SK-N-SH (cell line): ENCODE measurements at regions not wholly inside any gene's neighbourhood (a gene's known extent, or its start where the extent isn't known, plus 50 kb on each side); places are given as distances from the start of the nearest gene placed in this dataset.

Experiments
- CTCF ChIA-PET: fragments of 300-600, 350-600 bp; formaldehyde crosslinking; extraction: SDS; loops from one replicate; lab custom pipeline; 2021; lab: Yijun Ruan, JAX
- POLR2A ChIA-PET: fragments of 350-600 bp; sonication (Branson Sonifier 250); formaldehyde crosslinking; extraction: SDS; loops from one replicate; lab custom pipeline; 2020; ENCODE audit warnings: antibody characterized with exemption, inconsistent platforms; lab: Yijun Ruan, JAX
- DNase-seq: peaks from one replicate; pipeline ENCODE4 v3.0.0; 2012
- H2AFZ ChIP-seq: fragments of 200-600 bp; sonication (generic); 2 replicates; pipeline ENCODE4 v1.8.1; 2016; ENCODE audit warnings: antibody characterized with exemption, mild to moderate bottlenecking, low read depth
- H3F3A ChIP-seq: fragments of 200-600 bp; sonication (generic); replicated peaks from 2 replicates; pipeline ENCODE3; 2016; ENCODE audit warnings: antibody characterized with exemption, mild to moderate bottlenecking; ENCODE audit not compliant: insufficient read depth
- H3K27ac ChIP-seq, 2 experiments: fragments of 200-500 bp in 1 of 2; fragments of 200-600 bp in 1 of 2; sonication (Bioruptor generic) in 1 of 2; sonication (generic), shearing (Covaris generic) in 1 of 2; 2 replicates each; pipeline versions ENCODE4 v1.5.1 to v1.6.1; 2014 to 2016; ENCODE audit warnings: low read depth in 2 of 2, inconsistent platforms in 1 of 2, low read length in 1 of 2, mild to moderate bottlenecking in 1 of 2, mixed read lengths in 1 of 2
- H3K27me3 ChIP-seq: fragments of 200-600 bp; sonication (generic), shearing (Covaris generic); 2 replicates; pipeline ENCODE4 v1.6.1; 2016; ENCODE audit warnings: mixed run types; ENCODE audit not compliant: insufficient read depth
- H3K36me3 ChIP-seq, 2 experiments: fragments of 200-500 bp in 1 of 2; fragments of 200-600 bp in 1 of 2; sonication (Bioruptor generic) in 1 of 2; sonication (generic) in 1 of 2; replicated peaks in 1 of 2; 2 replicates each; pipeline versions ENCODE3 to v1.5.1; 2014 to 2016; ENCODE audit warnings: low read length in 1 of 2, mild to moderate bottlenecking in 1 of 2; ENCODE audit not compliant: insufficient read depth in 2 of 2, control insufficient read depth in 1 of 2
- H3K4me1 ChIP-seq, 2 experiments: fragments of 200-500 bp in 1 of 2; fragments of 200-600 bp in 1 of 2; sonication (Bioruptor generic) in 1 of 2; sonication (generic), shearing (Covaris generic) in 1 of 2; 2 replicates each; pipeline versions ENCODE4 v1.5.1 to v1.6.1; 2014 to 2016; ENCODE audit warnings: low read depth in 1 of 2, low read length in 1 of 2, mixed run types in 1 of 2; ENCODE audit not compliant: insufficient read depth in 2 of 2, control insufficient read depth in 1 of 2
- H3K4me2 ChIP-seq: fragments of 200-600 bp; sonication (generic), shearing (Covaris generic); 2 replicates; pipeline ENCODE4 v1.6.1; 2017; ENCODE audit warnings: mixed run types
- H3K4me3 ChIP-seq, 2 experiments: fragments of 200-500 bp in 1 of 2; fragments of 200-600 bp in 1 of 2; sonication (Bioruptor generic) in 1 of 2; sonication (generic), shearing (Covaris generic) in 1 of 2; 2 replicates each; pipeline versions ENCODE4 v1.5.1 to v1.8.1; 2014 to 2016; ENCODE audit warnings: low read depth in 2 of 2, inconsistent platforms in 1 of 2, low read length in 1 of 2, mild to moderate bottlenecking in 1 of 2, mixed read lengths in 1 of 2, moderate library complexity in 1 of 2
- H3K79me2 ChIP-seq: fragments of 200-600 bp; sonication (generic); 2 replicates; pipeline ENCODE4 v1.8.1; 2017; ENCODE audit warnings: mild to moderate bottlenecking; ENCODE audit not compliant: insufficient read depth
- H3K9ac ChIP-seq: fragments of 200-600 bp; sonication (generic); 2 replicates; pipeline ENCODE4 v1.6.1; 2017; ENCODE audit warnings: mixed run types
- H3K9me2 ChIP-seq: fragments of 200-600 bp; sonication (generic); 2 replicates; pipeline ENCODE4 v1.6.1; 2017; ENCODE audit warnings: mixed run types
- H3K9me3 ChIP-seq: fragments of 200-600 bp; sonication (generic); 2 replicates; pipeline ENCODE4 v1.6.1; 2017; ENCODE audit warnings: mixed run types, mild to moderate bottlenecking, moderate library complexity
- H4K20me1 ChIP-seq: fragments of 200-600 bp; sonication (generic); 2 replicates; pipeline ENCODE4 v1.6.1; 2017; ENCODE audit warnings: mild to moderate bottlenecking, mixed run types; ENCODE audit not compliant: insufficient read depth
- CHD2 ChIP-seq: fragments of 150-350 bp; IDR thresholded peaks from 2 replicates; pipeline ENCODE4 v1.6.1; 2018; ENCODE audit warnings: low read length; ENCODE audit not compliant: partially characterized antibody
- ELF1 ChIP-seq: IDR thresholded peaks from 2 replicates; pipeline ENCODE4 v1.4.0; 2012
- FOSL2 ChIP-seq: IDR thresholded peaks from 2 replicates; pipeline ENCODE4 v1.4.0; 2012; ENCODE audit warnings: low read depth, mild to moderate bottlenecking, moderate library complexity, borderline replicate concordance
- FOXJ3 ChIP-seq: sonication (generic); formaldehyde crosslinking; IDR thresholded peaks from 2 replicates; pipeline ENCODE4 v1.5.1; 2020; ENCODE audit warnings: mild to moderate bottlenecking, missing genetic modification reagents
- GATA2 ChIP-seq: sonication (generic); formaldehyde crosslinking; IDR thresholded peaks from 2 replicates; pipeline ENCODE4 v1.5.0; 2020; ENCODE audit warnings: mild to moderate bottlenecking, missing genetic modification reagents
- JUND ChIP-seq: IDR thresholded peaks from 2 replicates; pipeline ENCODE4 v1.4.0; 2012
- MXI1 ChIP-seq: IDR thresholded peaks from 2 replicates; pipeline ENCODE4 v1.6.1; 2012; ENCODE audit warnings: mild to moderate bottlenecking, low read depth, low read length, improper control_type of control experiment
- POLR2AphosphoS5 ChIP-seq: IDR thresholded peaks from 2 replicates; pipeline ENCODE4 v1.6.1; 2012; ENCODE audit warnings: low read depth, low read length
- RAD21 ChIP-seq: IDR thresholded peaks from 2 replicates; pipeline ENCODE4 v1.6.1; 2012; ENCODE audit warnings: mild to moderate bottlenecking, low read length
- RCOR1 ChIP-seq: fragments of 150-350 bp; IDR thresholded peaks from 2 replicates; pipeline ENCODE4 v1.6.1; 2017; ENCODE audit warnings: antibody characterized with exemption, low read length
- RFX5 ChIP-seq: IDR thresholded peaks from 2 replicates; pipeline ENCODE4 v1.6.1; 2012; ENCODE audit warnings: mild to moderate bottlenecking, improper control_type of control experiment, low read length
- SIN3A ChIP-seq: IDR thresholded peaks from 2 replicates; pipeline ENCODE4 v1.6.1; 2012; ENCODE audit warnings: low read depth, mild to moderate bottlenecking, low read length, moderate library complexity, borderline replicate concordance
- SMC3 ChIP-seq: IDR thresholded peaks from 2 replicates; pipeline ENCODE4 v1.6.1; 2012; ENCODE audit warnings: low read depth, low read length, improper control_type of control experiment
- TAF1 ChIP-seq: IDR thresholded peaks from 2 replicates; pipeline ENCODE4 v1.6.1; 2012; ENCODE audit warnings: low read depth, mild to moderate bottlenecking, low read length, moderate library complexity, borderline replicate concordance
- TCF12 ChIP-seq: IDR thresholded peaks from 2 replicates; pipeline ENCODE4 v1.4.0; 2012
- TEAD4 ChIP-seq: IDR thresholded peaks from 2 replicates; pipeline ENCODE4 v1.4.0; 2012; ENCODE audit warnings: mild to moderate bottlenecking, borderline replicate concordance; ENCODE audit not compliant: insufficient read depth
- YY1 ChIP-seq: IDR thresholded peaks from 2 replicates; pipeline ENCODE4 v1.4.0; 2012; ENCODE audit warnings: low read depth, mild to moderate bottlenecking
- WGBS: methylation state at CpG from one replicate; pipeline ENCODE4 v1.1.6; 2017; ENCODE audit warnings: low lambda C conversion rate; 5-methylcytosine and 5-hydroxymethylcytosine counted together
- TF ChIP-seq, protein P1 (sequence below): fragments of 150-350 bp; IDR thresholded peaks from 2 replicates; pipeline ENCODE4 v1.6.1; 2016; ENCODE audit warnings: mild to moderate bottlenecking, low read depth, low read length
- TF ChIP-seq, protein P2 (sequence below): fragments of 150-350 bp; IDR thresholded peaks from 2 replicates; pipeline ENCODE4 v1.6.1; 2017; ENCODE audit warnings: antibody characterized with exemption, low read length, low read depth, borderline replicate concordance
- TF ChIP-seq, protein P3 (sequence below): IDR thresholded peaks from 2 replicates; pipeline ENCODE4; 2012
- TF ChIP-seq, protein P4 (sequence below): IDR thresholded peaks from 2 replicates; pipeline ENCODE4 v1.4.0; 2012; ENCODE audit warnings: low read depth, borderline replicate concordance

DNA sequence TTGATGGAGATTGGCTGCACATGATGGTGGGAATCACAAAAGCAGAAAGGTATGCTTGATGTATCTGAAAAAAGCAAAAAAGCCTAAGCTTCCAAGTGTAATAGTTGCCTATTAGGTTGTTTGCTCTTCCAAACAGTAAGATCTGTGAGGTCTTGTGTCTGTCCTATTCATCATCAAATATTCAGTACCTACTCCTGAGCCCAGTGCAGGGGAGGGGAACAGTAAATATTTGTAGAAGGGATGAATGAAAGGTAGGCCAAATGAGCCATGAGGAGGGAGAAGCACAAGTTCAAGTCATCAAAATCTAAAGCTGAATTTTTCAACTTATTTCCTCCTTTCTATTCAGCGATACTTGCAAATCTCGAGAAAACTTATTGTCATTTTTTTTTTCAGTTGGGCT is 153.2 kb upstream of the ETAA1 start:
- POLR2A ChIA-PET, result no interaction called here
- Histone ChIP-seq H3K4me2 (no peak overlapping the region), H3F3A (no peaks in the 10 kb centered on the region), H2AFZ (no peak overlapping the region), H3K4me1 (peaks cover 0 to 3% of the 10 kb centered on the region in 2 experiments; a peak in 1 of 4 replicates), H3K9ac (no peak overlapping the region), H4K20me1 (no peaks in the 10 kb centered on the region), H3K9me2 (no peaks in the 10 kb centered on the region), H3K36me3 (no peaks in the 10 kb centered on the region), H3K27ac (no peak overlapping the region), H3K79me2 (no peaks in the 10 kb centered on the region)
- CTCF ChIA-PET, result interaction anchor here (0.7 to 1.0 kb wide), 3 partner anchors 11 to 384 kb away, joined by 3 to 4 read pairs (median 3); no protein-coding TSS in a partner anchor
- no peak for DNase-seq
- WGBS, result 87% methylated on average over 2 of the region's 2 CpGs
- TF ChIP-seq RCOR1 (no peak), YY1 (no peak), ELF1 (no peak), RFX5 (no peak), GATA2 (CRISPR knock-in tag) (no peak), RAD21 (no peak), TCF12 (no peak), TAF1 (no peak), POLR2AphosphoS5 (no peak), MXI1 (no peak), JUND (no peak), FOSL2 (no peak), SMC3 (no peak), CHD2 (no peak), TEAD4 (no peak)
- TF ChIP-seq, protein P1, sequence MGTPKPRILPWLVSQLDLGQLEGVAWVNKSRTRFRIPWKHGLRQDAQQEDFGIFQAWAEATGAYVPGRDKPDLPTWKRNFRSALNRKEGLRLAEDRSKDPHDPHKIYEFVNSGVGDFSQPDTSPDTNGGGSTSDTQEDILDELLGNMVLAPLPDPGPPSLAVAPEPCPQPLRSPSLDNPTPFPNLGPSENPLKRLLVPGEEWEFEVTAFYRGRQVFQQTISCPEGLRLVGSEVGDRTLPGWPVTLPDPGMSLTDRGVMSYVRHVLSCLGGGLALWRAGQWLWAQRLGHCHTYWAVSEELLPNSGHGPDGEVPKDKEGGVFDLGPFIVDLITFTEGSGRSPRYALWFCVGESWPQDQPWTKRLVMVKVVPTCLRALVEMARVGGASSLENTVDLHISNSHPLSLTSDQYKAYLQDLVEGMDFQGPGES, result no peak
- TF ChIP-seq, protein P2, sequence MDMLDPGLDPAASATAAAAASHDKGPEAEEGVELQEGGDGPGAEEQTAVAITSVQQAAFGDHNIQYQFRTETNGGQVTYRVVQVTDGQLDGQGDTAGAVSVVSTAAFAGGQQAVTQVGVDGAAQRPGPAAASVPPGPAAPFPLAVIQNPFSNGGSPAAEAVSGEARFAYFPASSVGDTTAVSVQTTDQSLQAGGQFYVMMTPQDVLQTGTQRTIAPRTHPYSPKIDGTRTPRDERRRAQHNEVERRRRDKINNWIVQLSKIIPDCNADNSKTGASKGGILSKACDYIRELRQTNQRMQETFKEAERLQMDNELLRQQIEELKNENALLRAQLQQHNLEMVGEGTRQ, result no peak
- TF ChIP-seq, protein P3, sequence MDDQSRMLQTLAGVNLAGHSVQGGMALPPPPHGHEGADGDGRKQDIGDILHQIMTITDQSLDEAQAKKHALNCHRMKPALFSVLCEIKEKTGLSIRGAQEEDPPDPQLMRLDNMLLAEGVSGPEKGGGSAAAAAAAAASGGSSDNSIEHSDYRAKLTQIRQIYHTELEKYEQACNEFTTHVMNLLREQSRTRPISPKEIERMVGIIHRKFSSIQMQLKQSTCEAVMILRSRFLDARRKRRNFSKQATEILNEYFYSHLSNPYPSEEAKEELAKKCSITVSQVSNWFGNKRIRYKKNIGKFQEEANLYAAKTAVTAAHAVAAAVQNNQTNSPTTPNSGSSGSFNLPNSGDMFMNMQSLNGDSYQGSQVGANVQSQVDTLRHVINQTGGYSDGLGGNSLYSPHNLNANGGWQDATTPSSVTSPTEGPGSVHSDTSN, result no peak
- TF ChIP-seq, all 33 proteins: peak for 0
- no peaks in the 10 kb centered on the region for H3K27me3 ChIP-seq
- no peaks in the 10 kb centered on the region for H3K9me3 ChIP-seq
- H3K4me3 ChIP-seq, result no peak overlapping the region

DNA sequence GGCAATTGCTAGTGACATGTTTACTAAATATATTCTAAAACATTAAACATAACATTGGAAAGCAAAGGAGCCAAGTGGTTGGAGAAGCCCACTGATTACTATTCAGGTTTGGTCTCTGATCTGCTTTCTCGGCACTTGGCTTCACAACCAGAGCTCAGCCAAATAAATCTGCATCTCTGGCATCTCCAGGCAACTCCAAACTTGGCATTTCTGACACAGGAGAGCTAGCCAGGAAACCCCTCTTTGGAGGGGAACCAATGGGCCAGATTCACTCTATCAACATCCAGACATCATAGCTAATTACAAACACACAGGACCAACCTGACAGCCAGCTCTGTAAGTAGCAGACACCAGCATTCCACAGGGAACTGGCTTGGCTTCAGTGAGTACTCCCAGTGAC is 150.3 kb upstream of the ETAA1 start:
- Histone ChIP-seq H3K79me2 (no peaks in the 10 kb centered on the region), H3K4me2 (no peak overlapping the region), H3K27me3 (no peaks in the 10 kb centered on the region), H3K9me3 (no peaks in the 10 kb centered on the region), H3F3A (no peaks in the 10 kb centered on the region), H3K27ac (no peak overlapping the region), H2AFZ (no peak overlapping the region), H3K9me2 (no peaks in the 10 kb centered on the region), H3K9ac (no peak overlapping the region), H3K4me3 (no peak overlapping the region), H4K20me1 (no peaks in the 10 kb centered on the region), H3K36me3 (no peaks in the 10 kb centered on the region), H3K4me1 (peaks cover 0 to 3% of the 10 kb centered on the region in 2 experiments; a peak in 1 of 4 replicates)
- WGBS, result 93% methylated on average over 1 of the region's 1 CpG
- POLR2A ChIA-PET, result no interaction called here
- DNase-seq, result no peak
- CTCF ChIA-PET, result interaction anchor here (1.5 kb wide), 1 partner anchor 12 kb away, joined by 4 read pairs; no protein-coding TSS in a partner anchor
- TF ChIP-seq YY1 (no peak), FOSL2 (no peak), TCF12 (no peak), SMC3 (no peak), CHD2 (no peak), FOXJ3 (no peak), SIN3A (no peak)
- TF ChIP-seq, protein P4, sequence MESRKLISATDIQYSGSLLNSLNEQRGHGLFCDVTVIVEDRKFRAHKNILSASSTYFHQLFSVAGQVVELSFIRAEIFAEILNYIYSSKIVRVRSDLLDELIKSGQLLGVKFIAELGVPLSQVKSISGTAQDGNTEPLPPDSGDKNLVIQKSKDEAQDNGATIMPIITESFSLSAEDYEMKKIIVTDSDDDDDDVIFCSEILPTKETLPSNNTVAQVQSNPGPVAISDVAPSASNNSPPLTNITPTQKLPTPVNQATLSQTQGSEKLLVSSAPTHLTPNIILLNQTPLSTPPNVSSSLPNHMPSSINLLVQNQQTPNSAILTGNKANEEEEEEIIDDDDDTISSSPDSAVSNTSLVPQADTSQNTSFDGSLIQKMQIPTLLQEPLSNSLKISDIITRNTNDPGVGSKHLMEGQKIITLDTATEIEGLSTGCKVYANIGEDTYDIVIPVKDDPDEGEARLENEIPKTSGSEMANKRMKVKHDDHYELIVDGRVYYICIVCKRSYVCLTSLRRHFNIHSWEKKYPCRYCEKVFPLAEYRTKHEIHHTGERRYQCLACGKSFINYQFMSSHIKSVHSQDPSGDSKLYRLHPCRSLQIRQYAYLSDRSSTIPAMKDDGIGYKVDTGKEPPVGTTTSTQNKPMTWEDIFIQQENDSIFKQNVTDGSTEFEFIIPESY, result no peak
- TF ChIP-seq, protein P1, result no peak
